GM23338 (cell line): ENCODE measurements at regions not wholly inside any gene's neighbourhood (a gene's known extent, or its start where the extent isn't known, plus 50 kb on each side); places are given as distances from the start of the nearest gene placed in this dataset.

Experiments
- CREB1 ChIP-seq: fragments of 250-450 bp; sonication (Bioruptor Pico); IDR thresholded peaks from 2 replicates; pipeline ENCODE4 v1.5.0; 2020; ENCODE audit warnings: low read depth, mild to moderate bottlenecking, moderate library complexity
- EZH2 ChIP-seq: fragments of 200-600 bp; sonication (generic); IDR thresholded peaks from one replicate; pipeline ENCODE4 v1.8.0; 2017; ENCODE audit warnings: antibody characterized with exemption, mild to moderate bottlenecking, low read depth; ENCODE audit not compliant: unreplicated experiment
- JUNB ChIP-seq: IDR thresholded peaks from one replicate; pipeline ENCODE4 v1.6.1; 2016; ENCODE audit warnings: antibody characterized with exemption; ENCODE audit not compliant: unreplicated experiment
- POLR2AphosphoS5 ChIP-seq: IDR thresholded peaks from 2 replicates; pipeline ENCODE4 v1.6.1; 2016; ENCODE audit warnings: antibody characterized with exemption, low read depth
- ZNF114 ChIP-seq: fragments of 250-450 bp; sonication (Bioruptor Pico); IDR thresholded peaks from 2 replicates; pipeline ENCODE4 v1.5.0; 2020; ENCODE audit warnings: mild to moderate bottlenecking, moderate library complexity
- TF ChIP-seq, protein P1 (sequence below), 2 experiments: fragments of 200-600 bp in 1 of 2; sonication (generic) in 1 of 2; conservative IDR thresholded peaks; 2 replicates each; pipeline versions ENCODE4 v1.5.1 to v1.6.1; 2016 to 2017; ENCODE audit warnings: antibody characterized with exemption in 2 of 2, low read depth in 2 of 2, mild to moderate bottlenecking in 2 of 2, moderate library complexity in 1 of 2
- TF ChIP-seq, protein P2 (sequence below): IDR thresholded peaks from one replicate; pipeline ENCODE4 v1.6.1; 2018; ENCODE audit warnings: antibody characterized with exemption; ENCODE audit not compliant: unreplicated experiment

DNA sequence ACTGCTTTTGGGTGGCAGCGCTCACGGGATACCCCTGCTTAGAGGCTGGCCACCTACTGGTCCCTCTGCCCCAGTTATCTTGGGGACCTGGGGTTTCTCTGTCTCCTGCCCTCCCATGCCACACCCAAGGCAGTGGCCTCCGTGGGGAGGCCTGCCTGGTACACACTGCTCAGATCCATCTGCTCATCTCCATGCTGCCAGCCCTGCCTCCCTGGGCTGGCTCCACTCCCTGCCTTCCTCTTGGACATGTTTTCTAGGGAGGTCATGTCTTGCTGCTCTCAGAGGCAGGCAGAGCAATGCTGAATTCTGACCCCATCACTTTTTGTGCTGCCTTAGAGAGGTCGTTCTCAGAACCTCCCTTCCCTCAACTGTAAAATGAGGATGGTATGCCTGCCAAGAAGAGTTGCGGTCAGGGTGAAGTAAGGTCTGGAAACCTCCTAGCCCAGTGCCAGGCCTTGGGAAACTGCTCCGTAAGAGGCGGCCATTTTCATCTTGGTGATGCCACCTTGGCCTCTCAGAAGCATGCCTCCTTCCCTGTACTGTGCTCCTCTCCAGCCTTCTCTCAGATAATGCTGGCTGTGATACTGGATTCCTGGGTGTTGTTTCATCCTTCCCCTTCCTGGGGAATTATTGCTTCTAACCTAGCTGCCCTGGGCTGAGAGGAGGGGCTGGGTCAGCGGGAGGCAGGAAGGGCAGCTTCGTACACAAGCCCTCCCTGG is 186.4 kb upstream of the ZBED5 start:
- TF ChIP-seq, protein P1, sequence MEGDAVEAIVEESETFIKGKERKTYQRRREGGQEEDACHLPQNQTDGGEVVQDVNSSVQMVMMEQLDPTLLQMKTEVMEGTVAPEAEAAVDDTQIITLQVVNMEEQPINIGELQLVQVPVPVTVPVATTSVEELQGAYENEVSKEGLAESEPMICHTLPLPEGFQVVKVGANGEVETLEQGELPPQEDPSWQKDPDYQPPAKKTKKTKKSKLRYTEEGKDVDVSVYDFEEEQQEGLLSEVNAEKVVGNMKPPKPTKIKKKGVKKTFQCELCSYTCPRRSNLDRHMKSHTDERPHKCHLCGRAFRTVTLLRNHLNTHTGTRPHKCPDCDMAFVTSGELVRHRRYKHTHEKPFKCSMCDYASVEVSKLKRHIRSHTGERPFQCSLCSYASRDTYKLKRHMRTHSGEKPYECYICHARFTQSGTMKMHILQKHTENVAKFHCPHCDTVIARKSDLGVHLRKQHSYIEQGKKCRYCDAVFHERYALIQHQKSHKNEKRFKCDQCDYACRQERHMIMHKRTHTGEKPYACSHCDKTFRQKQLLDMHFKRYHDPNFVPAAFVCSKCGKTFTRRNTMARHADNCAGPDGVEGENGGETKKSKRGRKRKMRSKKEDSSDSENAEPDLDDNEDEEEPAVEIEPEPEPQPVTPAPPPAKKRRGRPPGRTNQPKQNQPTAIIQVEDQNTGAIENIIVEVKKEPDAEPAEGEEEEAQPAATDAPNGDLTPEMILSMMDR (conservative IDR thresholded peaks at IDR 0.05; ENCODE audit: low read depth in 2 of 2) = no peak
- no peak for TF ChIP-seq POLR2AphosphoS5
- TF ChIP-seq, protein P2, sequence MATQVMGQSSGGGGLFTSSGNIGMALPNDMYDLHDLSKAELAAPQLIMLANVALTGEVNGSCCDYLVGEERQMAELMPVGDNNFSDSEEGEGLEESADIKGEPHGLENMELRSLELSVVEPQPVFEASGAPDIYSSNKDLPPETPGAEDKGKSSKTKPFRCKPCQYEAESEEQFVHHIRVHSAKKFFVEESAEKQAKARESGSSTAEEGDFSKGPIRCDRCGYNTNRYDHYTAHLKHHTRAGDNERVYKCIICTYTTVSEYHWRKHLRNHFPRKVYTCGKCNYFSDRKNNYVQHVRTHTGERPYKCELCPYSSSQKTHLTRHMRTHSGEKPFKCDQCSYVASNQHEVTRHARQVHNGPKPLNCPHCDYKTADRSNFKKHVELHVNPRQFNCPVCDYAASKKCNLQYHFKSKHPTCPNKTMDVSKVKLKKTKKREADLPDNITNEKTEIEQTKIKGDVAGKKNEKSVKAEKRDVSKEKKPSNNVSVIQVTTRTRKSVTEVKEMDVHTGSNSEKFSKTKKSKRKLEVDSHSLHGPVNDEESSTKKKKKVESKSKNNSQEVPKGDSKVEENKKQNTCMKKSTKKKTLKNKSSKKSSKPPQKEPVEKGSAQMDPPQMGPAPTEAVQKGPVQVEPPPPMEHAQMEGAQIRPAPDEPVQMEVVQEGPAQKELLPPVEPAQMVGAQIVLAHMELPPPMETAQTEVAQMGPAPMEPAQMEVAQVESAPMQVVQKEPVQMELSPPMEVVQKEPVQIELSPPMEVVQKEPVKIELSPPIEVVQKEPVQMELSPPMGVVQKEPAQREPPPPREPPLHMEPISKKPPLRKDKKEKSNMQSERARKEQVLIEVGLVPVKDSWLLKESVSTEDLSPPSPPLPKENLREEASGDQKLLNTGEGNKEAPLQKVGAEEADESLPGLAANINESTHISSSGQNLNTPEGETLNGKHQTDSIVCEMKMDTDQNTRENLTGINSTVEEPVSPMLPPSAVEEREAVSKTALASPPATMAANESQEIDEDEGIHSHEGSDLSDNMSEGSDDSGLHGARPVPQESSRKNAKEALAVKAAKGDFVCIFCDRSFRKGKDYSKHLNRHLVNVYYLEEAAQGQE = no peak
- no peak for TF ChIP-seq CREB1 (CRISPR knock-in tag)
- no peak for TF ChIP-seq EZH2
- no peak for TF ChIP-seq ZNF114 (CRISPR knock-in tag)
- no peak for TF ChIP-seq JUNB
